Right atrium auricular region (tissue), 2 donors: ENCODE measurements at regions not wholly inside any gene's neighbourhood (a gene's known extent, or its start where the extent isn't known, plus 50 kb on each side); places are given as distances from the start of the nearest gene placed in this dataset.

Source experiments
- DNase-seq: peaks from one replicate; pipeline ENCODE4 v3.0.0-alpha.2; 2019; ENCODE audit warnings: low spot score
- H3K27ac ChIP-seq, 2 donors: fragments of 200-600 bp; sonication (generic); 1 replicate in 1 of 2; 2 replicates in 1 of 2; pipeline ENCODE4 v1.5.1; 2016 to 2019
- H3K27me3 ChIP-seq, 2 donors: fragments of 200-600 bp; sonication (generic); one replicate each; pipeline versions ENCODE4 v1.5.1 to v1.6.0; 2017 to 2019
- H3K36me3 ChIP-seq: fragments of 200-600 bp; sonication (generic); one replicate; pipeline ENCODE4 v1.5.1; 2016
- H3K4me1 ChIP-seq, 2 donors: fragments of 200-600 bp; sonication (generic); one replicate each; pipeline versions ENCODE4 v1.5.1 to v1.6.0; 2017 to 2019
- H3K4me3 ChIP-seq, 2 donors: fragments of 200-600 bp; sonication (generic); 1 replicate in 1 of 2; 2 replicates in 1 of 2; pipeline ENCODE4 v1.5.1; 2017 to 2019; ENCODE audit warnings: mild to moderate bottlenecking in 1 of 2, moderate library complexity in 1 of 2
- H3K9me3 ChIP-seq, 2 donors: fragments of 200-600 bp; sonication (generic); one replicate each; pipeline ENCODE4 v1.5.1; 2019
- CTCF ChIP-seq, 2 donors: fragments of 200-600 bp; sonication (generic); IDR thresholded peaks; one replicate each; pipeline ENCODE4 v1.5.1; 2019; ENCODE audit warnings: antibody characterized with exemption in 2 of 2

DNA sequence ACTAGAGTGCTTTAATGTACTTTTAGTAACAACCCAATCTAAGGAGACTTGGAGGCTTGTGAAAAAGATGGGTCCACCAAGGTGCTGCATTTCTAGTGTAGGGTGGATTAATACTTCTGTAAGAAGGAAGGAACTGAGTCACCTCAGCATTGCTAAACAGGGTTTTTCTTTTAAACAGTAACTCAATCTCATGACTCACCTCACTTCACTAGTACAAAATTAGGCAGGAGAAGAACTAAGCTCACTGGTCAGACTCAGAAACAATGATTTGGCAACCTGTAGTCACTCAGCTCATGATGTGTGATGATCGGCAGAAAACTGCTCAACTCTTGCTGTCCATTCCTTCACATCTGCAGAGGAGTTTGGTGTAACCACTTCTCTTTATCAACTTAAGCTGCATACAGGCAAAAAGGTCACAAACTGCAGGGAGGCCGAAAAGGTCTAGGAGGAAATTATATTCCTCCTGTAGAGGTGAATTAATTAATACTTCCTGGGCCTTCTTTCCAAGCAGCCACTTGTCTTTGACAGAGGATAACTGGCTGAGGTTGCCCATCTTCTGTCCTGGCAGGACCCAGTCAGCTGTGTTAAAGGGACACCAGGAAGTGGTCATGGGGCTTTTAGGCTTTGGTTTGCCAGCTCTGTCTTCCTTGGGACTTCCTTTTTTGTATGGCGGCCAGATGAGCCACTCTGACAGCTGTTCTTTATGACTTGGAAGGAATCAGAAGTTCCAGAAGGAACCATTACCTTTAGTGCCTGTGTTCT is 466.9 kb downstream of the FUT8 start:
- Histone ChIP-seq H3K4me3 (no peak overlapping the region), H3K4me1 (no peaks in the 10 kb centered on the region), H3K36me3 (no peaks in the 10 kb centered on the region), H3K27me3 (no peaks in the 10 kb centered on the region), H3K9me3 (peaks cover 0 to 4% of the 10 kb centered on the region in 2 donors), H3K27ac (no peak overlapping the region)
- no peak for TF ChIP-seq CTCF (IDR thresholded peaks at IDR 0.05)
- DNase-seq = no peak

- peaks cover 0 to 4% of the 10 kb centered on the region in 2 donors for H3K9me3 ChIP-seq
- H3K27me3 ChIP-seq = no peaks in the 10 kb centered on the region
- H3K4me1 ChIP-seq = no peaks in the 10 kb centered on the region
- no peak for DNase-seq
- no peak overlapping the region for H3K4me3 ChIP-seq
- H3K36me3 ChIP-seq = no peaks in the 10 kb centered on the region
- no peak overlapping the region for H3K27ac ChIP-seq
- TF ChIP-seq CTCF (IDR thresholded peaks at IDR 0.05) = no peak
These were observed 468.0 kb downstream of the FUT8 start for GRCh38 chr14:65880507-65880906.

DNA sequence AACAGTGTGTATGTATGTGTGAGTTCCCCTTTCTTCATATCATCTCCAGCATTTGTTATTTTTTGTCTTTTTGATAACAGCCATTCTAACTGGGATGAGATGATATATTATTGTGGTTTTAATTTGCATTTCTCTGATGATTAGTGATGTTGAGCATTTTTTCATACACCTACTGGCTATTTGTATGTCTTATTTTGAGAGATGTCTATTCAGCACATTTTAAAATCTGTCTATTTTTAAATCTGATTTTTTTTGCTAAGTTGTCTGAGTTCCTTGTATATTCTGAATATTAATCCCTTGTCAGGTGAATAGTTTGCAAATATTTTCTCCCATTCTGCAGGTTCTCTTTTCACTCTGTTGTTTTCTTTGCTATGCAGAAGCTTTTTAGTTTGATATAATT is 469.1 kb downstream of the FUT8 start:
- DNase-seq = no peak
- Histone ChIP-seq H3K4me3 (no peak overlapping the region), H3K4me1 (no peaks in the 10 kb centered on the region), H3K36me3 (no peaks in the 10 kb centered on the region), H3K9me3 (peaks cover 0 to 4% of the 10 kb centered on the region in 2 donors), H3K27me3 (no peaks in the 10 kb centered on the region), H3K27ac (no peak overlapping the region)
- no peak for TF ChIP-seq CTCF (IDR thresholded peaks at IDR 0.05)

- no peaks in the 10 kb centered on the region for H3K9me3 ChIP-seq
- H3K4me3 ChIP-seq = no peak overlapping the region
- H3K36me3 ChIP-seq = no peaks in the 10 kb centered on the region
- H3K27me3 ChIP-seq = no peaks in the 10 kb centered on the region
- no peak overlapping the region for H3K27ac ChIP-seq
- no peak for DNase-seq
- TF ChIP-seq CTCF (IDR thresholded peaks at IDR 0.05) = no peak
- H3K4me1 ChIP-seq = no peaks in the 10 kb centered on the region
These were observed 476.1 kb downstream of the FUT8 start for GRCh38 chr14:65888677-65889076.

GRCh38 chr14:65892315-65892714 is 479.8 kb downstream of the FUT8 start:
- no peak overlapping the region for H3K4me3 ChIP-seq
- H3K9me3 ChIP-seq = peaks cover 0 to 5% of the 10 kb centered on the region in 2 donors
- no peak overlapping the region for H3K27ac ChIP-seq
- DNase-seq = no peak
- no peaks in the 10 kb centered on the region for H3K36me3 ChIP-seq
- H3K4me1 ChIP-seq = no peaks in the 10 kb centered on the region
- H3K27me3 ChIP-seq = no peaks in the 10 kb centered on the region
- no peak for TF ChIP-seq CTCF (IDR thresholded peaks at IDR 0.05)

DNA sequence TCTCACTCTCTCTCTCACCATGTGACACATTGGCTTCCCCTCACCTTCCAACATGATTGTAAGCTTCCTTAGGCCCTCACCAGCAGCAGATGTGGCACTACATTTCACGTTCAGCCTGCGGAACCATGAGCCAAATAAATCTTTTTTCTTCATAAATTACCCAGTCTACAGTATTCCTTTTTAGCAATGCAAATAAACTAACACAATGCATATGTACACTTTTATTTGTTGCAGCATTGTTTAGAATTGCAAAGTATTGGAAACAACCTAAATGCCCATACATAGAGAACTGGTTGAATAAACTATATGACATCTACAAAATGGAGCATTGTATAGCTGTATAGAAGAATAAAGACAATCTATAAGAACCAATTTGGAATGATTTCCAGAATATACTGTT is 487.6 kb downstream of the FUT8 start:
- Histone ChIP-seq H3K4me1 (no peaks in the 10 kb centered on the region), H3K27me3 (no peaks in the 10 kb centered on the region), H3K9me3 (peaks cover 0 to 5% of the 10 kb centered on the region in 2 donors), H3K27ac (no peak overlapping the region), H3K4me3 (no peak overlapping the region), H3K36me3 (no peaks in the 10 kb centered on the region)
- no peak for TF ChIP-seq CTCF (IDR thresholded peaks at IDR 0.05)
- DNase-seq = no peak
